ENCODE measurements at regions not wholly inside any gene's neighbourhood (a gene's known extent, or its start where the extent isn't known, plus 50 kb on each side); places are given as distances from the start of the nearest gene placed in this dataset.
"Not testable (repeated sequence)": the region's sequence is repeated elsewhere in the genome, so short reads cannot be mapped to it uniquely, and the experiment has no call there.

GRCh38 chr11:8768625-8769333, 86.2 kb downstream of the RPL27A start:
- Mint-ChIP-seq H3K27ac (ENCODE audit: unreplicated experiment) (peak overlapping the region; percentile 45), H3K4me3 (ENCODE audit: unreplicated experiment) (no peak overlapping the region), H3K36me3 (ENCODE audit: unreplicated experiment) (peaks cover 8% of the 10 kb centered on the region), H3K9me3 (ENCODE audit: unreplicated experiment) (no peaks in the 10 kb centered on the region), H3K27me3 (ENCODE audit: unreplicated experiment) (no peaks in the 10 kb centered on the region), H3K4me1 (ENCODE audit: unreplicated experiment) (peaks cover 66% of the 10 kb centered on the region)
- TF ChIP-seq CTCF (IDR thresholded peaks at IDR 0.05): peak; percentile 29
- DNase-seq (ENCODE audit: extremely low spot score, unreplicated experiment): no peak

DNA sequence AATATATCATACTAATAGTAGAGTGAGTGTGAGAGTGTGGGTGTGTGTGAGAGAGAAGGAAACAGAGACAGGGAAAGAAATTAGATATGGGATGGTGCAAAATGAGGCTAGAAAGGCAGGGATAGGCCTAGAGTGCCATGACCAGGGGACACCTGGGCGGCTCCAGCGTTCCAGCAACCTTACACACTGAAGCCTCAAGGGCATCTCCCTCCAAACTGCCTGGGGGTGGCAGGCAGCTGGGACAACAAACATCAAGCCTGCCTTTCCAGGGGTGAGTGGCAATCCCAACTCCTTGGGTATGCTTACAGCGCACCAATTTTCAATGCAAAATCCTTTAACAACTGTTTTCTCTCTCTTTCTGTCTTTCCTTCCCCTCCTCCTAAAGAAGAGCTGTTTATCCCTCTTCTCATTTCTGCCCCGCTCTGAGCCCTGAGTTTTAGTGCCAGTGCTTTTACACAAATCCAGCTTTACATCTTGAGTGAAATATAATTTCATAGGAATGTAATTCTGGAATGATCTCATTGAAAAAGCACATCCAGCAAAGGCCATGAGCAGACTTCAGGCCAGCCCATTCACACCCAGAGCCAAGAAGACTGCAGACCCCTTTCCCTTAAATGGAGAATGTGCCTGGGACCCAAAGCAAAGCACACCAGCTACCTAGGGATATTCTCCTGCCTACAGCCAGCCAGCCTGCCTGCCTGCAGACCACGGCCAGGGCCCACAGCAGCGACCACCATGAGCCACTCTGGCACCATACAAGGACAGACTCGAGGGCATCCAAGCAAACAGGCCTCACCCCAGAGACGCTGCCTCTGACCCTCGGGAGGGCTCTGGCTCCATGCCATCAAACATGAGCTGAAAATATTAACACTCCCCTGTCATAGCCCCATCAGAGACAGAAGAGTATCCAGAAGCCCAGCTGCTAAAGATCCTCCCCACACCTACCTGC, 90.3 kb downstream of the RPL27A start:
- H3K27me3 Mint-ChIP-seq (ENCODE audit: unreplicated experiment): no peaks in the 10 kb centered on the region
- peaks cover 26% of the 10 kb centered on the region for H3K36me3 Mint-ChIP-seq (ENCODE audit: unreplicated experiment)
- H3K4me3 Mint-ChIP-seq (ENCODE audit: unreplicated experiment): no peak overlapping the region
- no peak for DNase-seq (ENCODE audit: extremely low spot score, unreplicated experiment)
- TF ChIP-seq CTCF (IDR thresholded peaks at IDR 0.05): no peak
- H3K9me3 Mint-ChIP-seq (ENCODE audit: unreplicated experiment): no peaks in the 10 kb centered on the region
- peaks cover 67% of the 10 kb centered on the region for H3K4me1 Mint-ChIP-seq (ENCODE audit: unreplicated experiment)
- H3K27ac Mint-ChIP-seq (ENCODE audit: unreplicated experiment): peak overlapping the region; percentile 75

- no peak overlapping the region for H3K4me3 Mint-ChIP-seq (ENCODE audit: unreplicated experiment)
- H3K36me3 Mint-ChIP-seq (ENCODE audit: unreplicated experiment): peaks cover 33% of the 10 kb centered on the region
- H3K9me3 Mint-ChIP-seq (ENCODE audit: unreplicated experiment): no peaks in the 10 kb centered on the region
- no peak for DNase-seq (ENCODE audit: extremely low spot score, unreplicated experiment)
- no peaks in the 10 kb centered on the region for H3K27me3 Mint-ChIP-seq (ENCODE audit: unreplicated experiment)
- peak overlapping the region; percentile 75 for H3K27ac Mint-ChIP-seq (ENCODE audit: unreplicated experiment)
- TF ChIP-seq CTCF (IDR thresholded peaks at IDR 0.05): no peak
- H3K4me1 Mint-ChIP-seq (ENCODE audit: unreplicated experiment): peaks cover 61% of the 10 kb centered on the region
Measured at GRCh38 chr11:8773916-8774539, 91.4 kb downstream of the RPL27A start.

GRCh38 chr11:8774916-8775315, 92.3 kb downstream of the RPL27A start:
- H3K27ac Mint-ChIP-seq (ENCODE audit: unreplicated experiment): peak overlapping the region; percentile 74
- DNase-seq (ENCODE audit: extremely low spot score, unreplicated experiment); H3K9me3 Mint-ChIP-seq (ENCODE audit: unreplicated experiment); H3K4me3 Mint-ChIP-seq (ENCODE audit: unreplicated experiment); H3K27me3 Mint-ChIP-seq (ENCODE audit: unreplicated experiment): not testable (repeated sequence)
- peaks cover 39% of the 10 kb centered on the region for H3K36me3 Mint-ChIP-seq (ENCODE audit: unreplicated experiment)
- H3K4me1 Mint-ChIP-seq (ENCODE audit: unreplicated experiment): peaks cover 54% of the 10 kb centered on the region

- Mint-ChIP-seq H3K27me3 (ENCODE audit: unreplicated experiment) (no peaks in the 10 kb centered on the region), H3K36me3 (ENCODE audit: unreplicated experiment) (peaks cover 43% of the 10 kb centered on the region), H3K27ac (ENCODE audit: unreplicated experiment) (peak overlapping the region; percentile 74), H3K4me3 (ENCODE audit: unreplicated experiment) (no peak overlapping the region), H3K9me3 (ENCODE audit: unreplicated experiment) (no peaks in the 10 kb centered on the region), H3K4me1 (ENCODE audit: unreplicated experiment) (peaks cover 56% of the 10 kb centered on the region)
- no peak for DNase-seq (ENCODE audit: extremely low spot score, unreplicated experiment)
- no peak for TF ChIP-seq CTCF (IDR thresholded peaks at IDR 0.05)
Measured at GRCh38 chr11:8775332-8775731, 92.7 kb downstream of the RPL27A start.

All from osteocyte (in vitro differentiated cells).